Osteoblast (primary cell): ENCODE measurements at regions not wholly inside any gene's neighbourhood (a gene's known extent, or its start where the extent isn't known, plus 50 kb on each side); places are given as distances from the start of the nearest gene placed in this dataset.

Experiments
- DNase-seq: peaks from one replicate; pipeline ENCODE4 v3.0.0; 2011; ENCODE audit warnings: low spot score, mixed read lengths; ENCODE audit not compliant: insufficient read length; ENCODE audit errors: missing footprints
- H2AFZ ChIP-seq: 2 replicates; pipeline ENCODE4 v1.6.0; 2011; ENCODE audit warnings: mild to moderate bottlenecking, low read length
- H3K27ac ChIP-seq: 2 replicates; pipeline ENCODE4 v1.5.1; 2011; ENCODE audit warnings: mild to moderate bottlenecking, low read depth, low read length, moderate library complexity
- H3K27me3 ChIP-seq: 2 replicates; pipeline ENCODE4 v1.6.0; 2012; ENCODE audit warnings: mild to moderate bottlenecking, control low read depth, inconsistent platforms, low read length, moderate library complexity; ENCODE audit not compliant: insufficient read depth
- H3K36me3 ChIP-seq: 2 replicates; pipeline ENCODE4 v1.5.1; 2011; ENCODE audit warnings: mild to moderate bottlenecking, low read length, control low read depth, moderate library complexity; ENCODE audit not compliant: insufficient read depth
- H3K4me1 ChIP-seq: 2 replicates; pipeline ENCODE4 v1.5.1; 2011; ENCODE audit warnings: mild to moderate bottlenecking, low read length, control low read depth, moderate library complexity; ENCODE audit not compliant: insufficient read depth
- H3K4me2 ChIP-seq: 2 replicates; pipeline ENCODE4 v1.6.0; 2011; ENCODE audit warnings: mild to moderate bottlenecking, low read length; ENCODE audit not compliant: insufficient read depth
- H3K4me3 ChIP-seq: fragments of 200-600 bp; sonication (generic); 3 replicates; pipeline ENCODE4 v1.5.1; 2012; ENCODE audit warnings: mild to moderate bottlenecking, low read length, inconsistent platforms; ENCODE audit not compliant: insufficient read depth
- H3K79me2 ChIP-seq: 2 replicates; pipeline ENCODE4 v1.6.0; 2012; ENCODE audit warnings: mild to moderate bottlenecking, low read length, control low read depth, inconsistent platforms; ENCODE audit not compliant: insufficient read depth
- H3K9me3 ChIP-seq: 2 replicates; pipeline ENCODE4 v1.5.1; 2011; ENCODE audit warnings: low read depth, low read length, control low read depth
- H4K20me1 ChIP-seq: 2 replicates; pipeline ENCODE4 v1.6.0; 2012; ENCODE audit warnings: mild to moderate bottlenecking, low read length, control low read depth; ENCODE audit not compliant: insufficient read depth
- TF ChIP-seq, protein P1 (sequence below): IDR thresholded peaks from 2 replicates; pipeline ENCODE4 v1.5.1; 2011; ENCODE audit warnings: mild to moderate bottlenecking, low read depth, low read length, moderate library complexity; ENCODE audit errors: extremely low read depth

GRCh38 chr15:46121441-46121840, 486.6 kb downstream of the SQOR start:
- no peak overlapping the region for H3K4me3 ChIP-seq
- no peaks in the 10 kb centered on the region for H3K4me1 ChIP-seq
- DNase-seq, result no peak
- no peaks in the 10 kb centered on the region for H3K36me3 ChIP-seq
- no peaks in the 10 kb centered on the region for H4K20me1 ChIP-seq
- H2AFZ ChIP-seq, result no peak overlapping the region
- TF ChIP-seq, protein P1, sequence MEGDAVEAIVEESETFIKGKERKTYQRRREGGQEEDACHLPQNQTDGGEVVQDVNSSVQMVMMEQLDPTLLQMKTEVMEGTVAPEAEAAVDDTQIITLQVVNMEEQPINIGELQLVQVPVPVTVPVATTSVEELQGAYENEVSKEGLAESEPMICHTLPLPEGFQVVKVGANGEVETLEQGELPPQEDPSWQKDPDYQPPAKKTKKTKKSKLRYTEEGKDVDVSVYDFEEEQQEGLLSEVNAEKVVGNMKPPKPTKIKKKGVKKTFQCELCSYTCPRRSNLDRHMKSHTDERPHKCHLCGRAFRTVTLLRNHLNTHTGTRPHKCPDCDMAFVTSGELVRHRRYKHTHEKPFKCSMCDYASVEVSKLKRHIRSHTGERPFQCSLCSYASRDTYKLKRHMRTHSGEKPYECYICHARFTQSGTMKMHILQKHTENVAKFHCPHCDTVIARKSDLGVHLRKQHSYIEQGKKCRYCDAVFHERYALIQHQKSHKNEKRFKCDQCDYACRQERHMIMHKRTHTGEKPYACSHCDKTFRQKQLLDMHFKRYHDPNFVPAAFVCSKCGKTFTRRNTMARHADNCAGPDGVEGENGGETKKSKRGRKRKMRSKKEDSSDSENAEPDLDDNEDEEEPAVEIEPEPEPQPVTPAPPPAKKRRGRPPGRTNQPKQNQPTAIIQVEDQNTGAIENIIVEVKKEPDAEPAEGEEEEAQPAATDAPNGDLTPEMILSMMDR, result no peak
- no peaks in the 10 kb centered on the region for H3K27me3 ChIP-seq
- no peaks in the 10 kb centered on the region for H3K9me3 ChIP-seq
- no peak overlapping the region for H3K4me2 ChIP-seq
- H3K27ac ChIP-seq, result no peak overlapping the region
- H3K79me2 ChIP-seq, result no peaks in the 10 kb centered on the region

DNA sequence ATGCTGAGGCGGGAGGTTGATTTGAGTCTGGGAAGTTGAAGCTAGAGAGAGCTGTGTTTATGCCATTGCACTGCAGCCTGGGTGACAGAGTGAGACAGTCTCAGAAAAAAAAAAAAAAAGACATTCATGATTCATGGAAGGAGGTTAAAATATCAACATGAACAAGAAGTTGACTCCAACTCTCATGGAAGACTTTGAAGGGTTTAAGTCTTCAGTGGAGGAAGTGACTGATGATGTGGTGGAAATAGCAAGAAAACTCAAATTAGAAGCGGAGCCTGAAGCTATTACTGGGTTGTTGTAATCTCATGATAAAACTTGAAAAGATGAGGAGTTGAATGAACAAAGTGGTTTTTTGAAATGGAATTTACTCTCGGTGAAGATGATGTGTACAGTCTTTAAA, 491.8 kb downstream of the SQOR start:
- no peaks in the 10 kb centered on the region for H3K9me3 ChIP-seq
- no peak overlapping the region for H3K4me3 ChIP-seq
- H2AFZ ChIP-seq, result no peak overlapping the region
- peak overlapping the region; percentile 85 for H3K27ac ChIP-seq
- H3K36me3 ChIP-seq, result no peaks in the 10 kb centered on the region
- H3K4me2 ChIP-seq, result no peak overlapping the region
- H3K4me1 ChIP-seq, result no peaks in the 10 kb centered on the region
- H3K27me3 ChIP-seq, result no peaks in the 10 kb centered on the region
- DNase-seq, result no peak
- H3K79me2 ChIP-seq, result no peaks in the 10 kb centered on the region
- TF ChIP-seq, protein P1, result no peak
- no peaks in the 10 kb centered on the region for H4K20me1 ChIP-seq

DNA sequence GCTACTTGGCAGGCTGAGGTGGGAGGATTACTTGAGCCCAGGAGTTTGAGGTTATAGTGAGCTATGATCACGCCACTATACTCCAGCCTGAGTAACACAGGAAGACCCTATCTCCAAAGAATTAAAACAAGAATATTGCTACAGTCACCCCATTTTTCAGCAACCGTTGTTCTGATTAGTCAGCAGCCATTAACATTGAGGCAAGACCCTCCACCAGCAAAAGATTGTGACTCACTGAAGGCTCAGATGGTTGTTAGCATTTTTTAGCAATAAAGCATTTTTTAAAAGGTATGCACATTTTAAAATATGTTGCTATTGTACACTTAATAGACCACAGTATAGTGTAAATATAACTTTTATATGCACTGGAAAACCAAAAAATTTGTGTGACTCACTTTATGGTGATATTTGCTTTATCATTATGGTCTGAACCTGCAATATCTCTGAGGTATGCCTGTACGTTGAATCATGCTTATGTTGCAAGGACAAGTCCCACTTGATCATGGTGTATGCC, 492.6 kb downstream of the SQOR start:
- no peaks in the 10 kb centered on the region for H3K9me3 ChIP-seq
- no peaks in the 10 kb centered on the region for H3K79me2 ChIP-seq
- no peak for DNase-seq
- H3K4me1 ChIP-seq, result no peaks in the 10 kb centered on the region
- no peaks in the 10 kb centered on the region for H3K27me3 ChIP-seq
- H3K36me3 ChIP-seq, result no peaks in the 10 kb centered on the region
- H3K27ac ChIP-seq, result peak overlapping the region; percentile 85
- H4K20me1 ChIP-seq, result no peaks in the 10 kb centered on the region
- TF ChIP-seq, protein P1, result no peak
- peak overlapping the region; percentile 47 for H2AFZ ChIP-seq
- H3K4me3 ChIP-seq, result no peak overlapping the region
- H3K4me2 ChIP-seq, result peak overlapping the region; percentile 55

GRCh38 chr15:46129145-46129544, 494.3 kb downstream of the SQOR start:
- TF ChIP-seq, protein P1, result no peak
- Histone ChIP-seq H3K27me3 (no peaks in the 10 kb centered on the region), H2AFZ (no peak overlapping the region), H3K4me2 (no peak overlapping the region), H3K36me3 (no peaks in the 10 kb centered on the region), H3K9me3 (no peaks in the 10 kb centered on the region), H3K4me1 (no peaks in the 10 kb centered on the region), H4K20me1 (no peaks in the 10 kb centered on the region), H3K27ac (no peak overlapping the region), H3K4me3 (no peak overlapping the region), H3K79me2 (no peaks in the 10 kb centered on the region)
- no peak for DNase-seq
